ENCODE measurements at regions not wholly inside any gene's neighbourhood (a gene's known extent, or its start where the extent isn't known, plus 50 kb on each side); places are given as distances from the start of the nearest gene placed in this dataset.

DNA sequence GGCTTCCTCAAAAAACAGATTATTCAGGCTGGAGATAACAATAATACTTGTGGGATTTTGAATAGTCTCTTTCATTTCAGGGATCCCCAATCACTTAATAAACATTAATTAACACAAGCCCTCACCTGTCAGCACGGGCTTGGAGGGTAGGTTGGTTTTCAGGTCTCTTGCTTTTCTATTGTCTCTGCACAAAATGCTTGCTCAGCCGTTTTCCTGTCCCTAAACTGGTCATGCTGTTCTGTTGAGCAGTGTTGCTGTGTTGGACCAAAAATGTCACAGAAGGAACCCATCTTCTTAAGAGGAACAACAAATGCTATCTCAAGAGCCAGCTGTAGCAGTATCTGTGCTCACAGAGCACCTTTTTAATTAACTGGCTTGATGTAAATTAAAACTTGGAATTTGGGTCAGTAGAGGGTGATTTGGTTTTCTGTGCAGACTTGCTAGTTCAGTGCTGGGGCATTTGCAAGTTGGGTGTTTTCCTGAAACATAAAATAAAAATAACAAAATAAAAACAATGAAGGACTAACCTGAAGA, 231.8 kb upstream of the CRY1 start:
- Histone ChIP-seq H3K9ac (ENCODE audit: low read depth, low read length, poor library complexity, severe bottlenecking) (no peak overlapping the region), H3K79me2 (ENCODE audit: insufficient read depth, low read length) (peaks cover 48% of the 10 kb centered on the region), H3K4me1 (ENCODE audit: insufficient read depth, low read length, poor library complexity, severe bottlenecking) (peaks cover 69% of the 10 kb centered on the region), H3K9me2 (replicated peaks; ENCODE audit: low read depth, low read length) (no peaks in the 10 kb centered on the region), H4K20me1 (ENCODE audit: insufficient read depth, low read length, poor library complexity, severe bottlenecking) (no peaks in the 10 kb centered on the region), H3K36me3 (ENCODE audit: insufficient read depth, low read length) (no peaks in the 10 kb centered on the region), H2AFZ (ENCODE audit: low read length) (no peak overlapping the region), H3K4me3 (ENCODE audit: low read length, poor library complexity, severe bottlenecking) (no peak overlapping the region), H3F3A (ENCODE audit: low read depth) (no peaks in the 10 kb centered on the region), H3K4me2 (ENCODE audit: low read depth, low read length, poor library complexity, severe bottlenecking) (no peak overlapping the region), H3K27me3 (ENCODE audit: insufficient read depth, low read length, poor library complexity, severe bottlenecking) (no peaks in the 10 kb centered on the region), H3K9me3 (ENCODE audit: insufficient read depth, low read depth, low read length) (no peaks in the 10 kb centered on the region)
- TF ChIP-seq, protein P1, sequence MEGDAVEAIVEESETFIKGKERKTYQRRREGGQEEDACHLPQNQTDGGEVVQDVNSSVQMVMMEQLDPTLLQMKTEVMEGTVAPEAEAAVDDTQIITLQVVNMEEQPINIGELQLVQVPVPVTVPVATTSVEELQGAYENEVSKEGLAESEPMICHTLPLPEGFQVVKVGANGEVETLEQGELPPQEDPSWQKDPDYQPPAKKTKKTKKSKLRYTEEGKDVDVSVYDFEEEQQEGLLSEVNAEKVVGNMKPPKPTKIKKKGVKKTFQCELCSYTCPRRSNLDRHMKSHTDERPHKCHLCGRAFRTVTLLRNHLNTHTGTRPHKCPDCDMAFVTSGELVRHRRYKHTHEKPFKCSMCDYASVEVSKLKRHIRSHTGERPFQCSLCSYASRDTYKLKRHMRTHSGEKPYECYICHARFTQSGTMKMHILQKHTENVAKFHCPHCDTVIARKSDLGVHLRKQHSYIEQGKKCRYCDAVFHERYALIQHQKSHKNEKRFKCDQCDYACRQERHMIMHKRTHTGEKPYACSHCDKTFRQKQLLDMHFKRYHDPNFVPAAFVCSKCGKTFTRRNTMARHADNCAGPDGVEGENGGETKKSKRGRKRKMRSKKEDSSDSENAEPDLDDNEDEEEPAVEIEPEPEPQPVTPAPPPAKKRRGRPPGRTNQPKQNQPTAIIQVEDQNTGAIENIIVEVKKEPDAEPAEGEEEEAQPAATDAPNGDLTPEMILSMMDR (conservative IDR thresholded peaks at IDR 0.05; ENCODE audit: low read length): no peak
- TF ChIP-seq EZH2phosphoT487 (IDR thresholded peaks at IDR 0.05; ENCODE audit: borderline replicate concordance): no peak

DNA sequence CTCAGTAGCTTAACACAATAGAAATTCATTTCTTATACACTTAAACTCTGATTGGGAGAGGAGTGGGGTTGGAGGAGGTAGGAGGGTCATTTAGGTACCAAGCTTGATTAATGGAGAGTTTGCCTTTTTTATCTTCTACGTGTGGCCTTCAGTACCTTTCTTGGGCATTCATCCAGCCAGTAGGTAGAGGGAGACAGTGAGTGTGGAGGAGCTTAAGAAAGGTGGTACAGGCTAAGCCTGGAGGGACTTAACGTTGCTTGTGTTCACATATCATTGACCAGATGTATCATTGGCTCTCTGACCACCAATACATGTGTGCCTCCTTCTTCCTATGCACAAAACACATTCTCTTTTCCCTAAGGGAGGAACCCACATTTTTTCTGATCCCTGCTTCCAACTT, 232.9 kb upstream of the CRY1 start:
- TF ChIP-seq, protein P1 (conservative IDR thresholded peaks at IDR 0.05; ENCODE audit: low read length): peak; percentile 55
- no peak for TF ChIP-seq EZH2phosphoT487 (IDR thresholded peaks at IDR 0.05; ENCODE audit: borderline replicate concordance)
- Histone ChIP-seq H3K9me3 (ENCODE audit: insufficient read depth, low read depth, low read length) (no peaks in the 10 kb centered on the region), H3K4me3 (ENCODE audit: low read length, poor library complexity, severe bottlenecking) (no peak overlapping the region), H2AFZ (ENCODE audit: low read length) (no peak overlapping the region), H3K4me2 (ENCODE audit: low read depth, low read length, poor library complexity, severe bottlenecking) (no peak overlapping the region), H3K36me3 (ENCODE audit: insufficient read depth, low read length) (no peaks in the 10 kb centered on the region), H4K20me1 (ENCODE audit: insufficient read depth, low read length, poor library complexity, severe bottlenecking) (no peaks in the 10 kb centered on the region), H3F3A (ENCODE audit: low read depth) (no peaks in the 10 kb centered on the region), H3K27me3 (ENCODE audit: insufficient read depth, low read length, poor library complexity, severe bottlenecking) (no peaks in the 10 kb centered on the region), H3K79me2 (ENCODE audit: insufficient read depth, low read length) (peaks cover 48% of the 10 kb centered on the region), H3K4me1 (ENCODE audit: insufficient read depth, low read length, poor library complexity, severe bottlenecking) (peaks cover 72% of the 10 kb centered on the region), H3K9ac (ENCODE audit: low read depth, low read length, poor library complexity, severe bottlenecking) (no peak overlapping the region), H3K9me2 (replicated peaks; ENCODE audit: low read depth, low read length) (no peaks in the 10 kb centered on the region)

DNA sequence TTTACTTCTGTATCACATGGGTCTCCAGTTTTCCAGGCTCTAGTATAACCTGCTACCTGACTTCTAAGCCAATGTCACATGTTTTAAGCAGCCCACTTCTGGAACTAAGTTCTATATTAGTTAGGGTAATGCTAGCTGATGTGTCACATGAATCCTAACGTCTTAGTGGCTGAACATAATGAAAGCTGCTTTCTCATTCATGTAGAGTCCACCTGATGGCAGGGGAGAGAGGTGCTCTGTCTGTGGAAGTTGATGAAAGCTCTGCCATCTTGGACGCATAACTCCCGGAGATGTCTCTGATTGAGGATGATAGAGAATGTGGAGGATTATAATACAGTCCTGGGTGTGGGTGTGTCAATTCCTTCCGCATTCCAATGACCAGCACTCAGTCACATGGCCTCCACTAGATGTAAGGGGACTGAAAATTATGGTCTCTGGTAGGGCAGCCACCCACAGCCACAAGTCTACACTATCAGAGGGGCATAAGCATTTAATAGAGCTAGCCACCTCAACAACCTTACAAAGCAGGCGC, 234.4 kb upstream of the CRY1 start:
- peaks cover 66% of the 10 kb centered on the region for H3K4me1 ChIP-seq (ENCODE audit: insufficient read depth, low read length, poor library complexity, severe bottlenecking)
- no peaks in the 10 kb centered on the region for H3K27me3 ChIP-seq (ENCODE audit: insufficient read depth, low read length, poor library complexity, severe bottlenecking)
- peaks cover 53% of the 10 kb centered on the region for H3K79me2 ChIP-seq (ENCODE audit: insufficient read depth, low read length)

More for the DNA sequence above, 234.4 kb upstream of the CRY1 start:
- Histone ChIP-seq H3K4me3 (ENCODE audit: low read length, poor library complexity, severe bottlenecking) (no peak overlapping the region), H3K4me2 (ENCODE audit: low read depth, low read length, poor library complexity, severe bottlenecking) (no peak overlapping the region), H3K9me3 (ENCODE audit: insufficient read depth, low read depth, low read length) (no peaks in the 10 kb centered on the region), H3F3A (ENCODE audit: low read depth) (no peaks in the 10 kb centered on the region), H3K9me2 (replicated peaks; ENCODE audit: low read depth, low read length) (no peaks in the 10 kb centered on the region), H2AFZ (ENCODE audit: low read length) (no peak overlapping the region), H4K20me1 (ENCODE audit: insufficient read depth, low read length, poor library complexity, severe bottlenecking) (no peaks in the 10 kb centered on the region), H3K9ac (ENCODE audit: low read depth, low read length, poor library complexity, severe bottlenecking) (no peak overlapping the region), H3K36me3 (ENCODE audit: insufficient read depth, low read length) (no peaks in the 10 kb centered on the region)
- TF ChIP-seq, protein P1 (conservative IDR thresholded peaks at IDR 0.05; ENCODE audit: low read length): peak; percentile 17; the same call in 1 of the 2 replicates
- no peak for TF ChIP-seq EZH2phosphoT487 (IDR thresholded peaks at IDR 0.05; ENCODE audit: borderline replicate concordance)
